ENCODE measurements at regions not wholly inside any gene's neighbourhood (a gene's known extent, or its start where the extent isn't known, plus 50 kb on each side); places are given as distances from the start of the nearest gene placed in this dataset.

- Histone ChIP-seq H3K36me3 (ENCODE audit: control insufficient read depth, low read length) (no peaks in the 10 kb centered on the region), H3K9me2 (replicated peaks; ENCODE audit: control insufficient read depth, low read length) (no peaks in the 10 kb centered on the region), H3K79me2 (ENCODE audit: control insufficient read depth, low read length) (no peaks in the 10 kb centered on the region), H3K4me1 (ENCODE audit: control insufficient read depth, low read length) (no peaks in the 10 kb centered on the region), H3K27ac (ENCODE audit: low read depth, low read length) (no peak overlapping the region), H3F3A (ENCODE audit: control insufficient read depth, insufficient read depth) (no peaks in the 10 kb centered on the region), H3K4me2 (ENCODE audit: low read length) (no peak overlapping the region), H3K4me3 (ENCODE audit: low read length) (no peak overlapping the region), H3K9me3 (ENCODE audit: control insufficient read depth, insufficient read depth, low read length) (no peaks in the 10 kb centered on the region), H4K20me1 (ENCODE audit: control insufficient read depth, insufficient read depth, low read depth, low read length) (no peaks in the 10 kb centered on the region), H3K27me3 (ENCODE audit: control insufficient read depth, low read length) (no peaks in the 10 kb centered on the region)
- TF ChIP-seq EZH2phosphoT487 (IDR thresholded peaks at IDR 0.05; ENCODE audit: borderline replicate concordance, low read length) (no peak), CTCF (IDR thresholded peaks at IDR 0.05; ENCODE audit: low read depth, low read length, poor library complexity, severe bottlenecking) (no peak)
Observed at GRCh38 chr2:120443946-120444345, 98.0 kb downstream of the INHBB start.

GRCh38 chr2:120444691-120445240 lies 98.8 kb downstream of the INHBB start:
- Histone ChIP-seq H3K27me3 (ENCODE audit: control insufficient read depth, low read length) (no peaks in the 10 kb centered on the region), H3K27ac (ENCODE audit: low read depth, low read length) (no peak overlapping the region), H3F3A (ENCODE audit: control insufficient read depth, insufficient read depth) (no peaks in the 10 kb centered on the region), H4K20me1 (ENCODE audit: control insufficient read depth, insufficient read depth, low read depth, low read length) (no peaks in the 10 kb centered on the region), H3K9me3 (ENCODE audit: control insufficient read depth, insufficient read depth, low read length) (no peaks in the 10 kb centered on the region), H3K4me2 (ENCODE audit: low read length) (no peak overlapping the region), H3K4me1 (ENCODE audit: control insufficient read depth, low read length) (no peaks in the 10 kb centered on the region), H3K9me2 (replicated peaks; ENCODE audit: control insufficient read depth, low read length) (no peaks in the 10 kb centered on the region), H3K79me2 (ENCODE audit: control insufficient read depth, low read length) (no peaks in the 10 kb centered on the region), H3K4me3 (ENCODE audit: low read length) (no peak overlapping the region), H3K36me3 (ENCODE audit: control insufficient read depth, low read length) (no peaks in the 10 kb centered on the region)
- no peak for TF ChIP-seq CTCF (IDR thresholded peaks at IDR 0.05; ENCODE audit: low read depth, low read length, poor library complexity, severe bottlenecking)
- TF ChIP-seq EZH2phosphoT487 (IDR thresholded peaks at IDR 0.05; ENCODE audit: borderline replicate concordance, low read length), result no peak

GRCh38 chr2:120445449-120446143 lies 99.7 kb downstream of the INHBB start:
- Histone ChIP-seq H3K9me2 (replicated peaks; ENCODE audit: control insufficient read depth, low read length) (no peaks in the 10 kb centered on the region), H3K79me2 (ENCODE audit: control insufficient read depth, low read length) (no peaks in the 10 kb centered on the region), H3K9me3 (ENCODE audit: control insufficient read depth, insufficient read depth, low read length) (no peaks in the 10 kb centered on the region), H4K20me1 (ENCODE audit: control insufficient read depth, insufficient read depth, low read depth, low read length) (no peaks in the 10 kb centered on the region), H3K27me3 (ENCODE audit: control insufficient read depth, low read length) (no peaks in the 10 kb centered on the region), H3K4me2 (ENCODE audit: low read length) (no peak overlapping the region), H3F3A (ENCODE audit: control insufficient read depth, insufficient read depth) (no peaks in the 10 kb centered on the region), H3K4me3 (ENCODE audit: low read length) (no peak overlapping the region), H3K27ac (ENCODE audit: low read depth, low read length) (no peak overlapping the region), H3K36me3 (ENCODE audit: control insufficient read depth, low read length) (no peaks in the 10 kb centered on the region), H3K4me1 (ENCODE audit: control insufficient read depth, low read length) (no peaks in the 10 kb centered on the region)
- TF ChIP-seq CTCF (IDR thresholded peaks at IDR 0.05; ENCODE audit: low read depth, low read length, poor library complexity, severe bottlenecking) (no peak), EZH2phosphoT487 (IDR thresholded peaks at IDR 0.05; ENCODE audit: borderline replicate concordance, low read length) (no peak)
